NOMO-1 treated with DMSO at 0.1 percent for 48 hours (cell line): ENCODE measurements at regions not wholly inside any gene's neighbourhood (a gene's known extent, or its start where the extent isn't known, plus 50 kb on each side); places are given as distances from the start of the nearest gene placed in this dataset.
"Not testable (repeated sequence)": the region's sequence is repeated elsewhere in the genome, so short reads cannot be mapped to it uniquely, and the experiment has no call there.

Source experiments
- DNase-seq: peaks from one replicate; lab custom pipeline; 2025; ENCODE audit not compliant: unreplicated experiment; lab: John Stamatoyannopoulos, UW

DNA sequence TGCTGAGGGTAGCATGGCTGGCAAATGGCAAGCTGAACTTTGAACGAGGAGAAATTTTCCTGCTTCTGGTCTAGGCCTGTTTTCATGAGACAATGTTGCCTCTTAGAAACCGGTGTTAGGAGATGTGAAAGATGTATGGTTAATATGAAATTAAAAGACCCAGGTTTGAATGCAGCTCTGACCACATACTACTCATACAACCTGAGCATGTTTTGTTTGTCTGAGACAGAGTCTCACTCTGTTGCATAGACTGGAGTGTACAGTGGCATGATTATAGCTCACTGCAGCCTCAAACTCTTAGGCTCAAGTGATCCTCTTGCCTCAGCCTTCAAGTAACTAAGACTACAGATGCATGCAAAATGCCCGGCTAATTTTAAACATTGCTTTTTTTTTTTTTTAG is 193.4 kb upstream of the FZD8 start:
- no peak for DNase-seq

DNA sequence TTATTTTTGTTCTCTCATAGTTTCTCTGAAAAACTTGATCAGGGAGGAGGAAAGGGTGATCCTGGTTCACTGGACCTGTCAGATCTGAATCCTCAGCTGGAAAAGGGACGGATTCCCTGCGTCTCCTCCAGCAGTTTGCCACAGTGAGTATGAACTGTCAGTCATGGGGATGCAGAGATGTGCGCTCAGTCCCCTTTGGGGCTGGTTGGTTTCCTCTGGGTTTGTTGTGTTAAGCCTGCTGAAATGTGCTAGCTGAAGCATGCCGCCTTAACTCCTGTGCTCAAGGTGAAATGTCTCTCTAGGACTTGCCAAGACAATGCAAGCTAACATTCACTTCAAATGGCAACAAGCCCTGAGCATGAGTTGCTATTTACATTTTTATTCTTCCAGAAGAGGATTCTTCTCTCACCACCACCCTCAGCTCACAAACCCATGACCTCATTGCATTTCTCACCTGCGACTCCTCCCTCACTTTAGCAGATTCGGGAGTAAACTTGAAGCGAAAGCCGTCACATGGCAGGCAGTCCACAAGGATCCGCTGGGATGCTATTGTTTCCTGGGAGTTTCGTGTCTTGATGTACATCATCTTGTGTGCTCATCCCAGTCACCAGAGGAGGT is 192.9 kb upstream of the FZD8 start:
- no peak for DNase-seq

DNA sequence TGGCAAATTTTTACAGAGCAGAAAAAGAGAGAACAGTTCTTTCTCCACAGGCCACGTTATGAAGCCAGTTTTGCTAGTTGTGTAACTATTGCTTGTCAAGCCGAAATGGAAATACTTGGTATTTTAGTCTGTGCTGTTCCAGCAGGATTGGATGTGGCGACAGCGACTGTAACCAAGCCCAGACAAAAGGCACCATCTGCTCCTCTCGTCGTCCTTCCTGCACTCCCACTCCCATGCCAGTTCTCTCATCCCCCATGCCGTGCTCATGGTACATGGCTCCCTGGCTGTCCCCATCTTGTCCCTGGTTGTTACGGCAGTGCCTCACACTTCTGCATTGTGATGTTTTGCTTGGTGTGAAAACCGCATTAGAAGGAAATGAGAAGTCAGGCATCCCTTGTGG is 185.7 kb upstream of the FZD8 start:
- DNase-seq: no peak

GRCh38 chr10:35824704-35825103 is 182.6 kb upstream of the FZD8 start:
- DNase-seq: no peak

GRCh38 chr10:35822316-35822715 is 180.2 kb upstream of the FZD8 start:
- DNase-seq: no peak

GRCh38 chr10:35821339-35821911 is 179.3 kb upstream of the FZD8 start:
- peak; percentile 57 for DNase-seq

DNA sequence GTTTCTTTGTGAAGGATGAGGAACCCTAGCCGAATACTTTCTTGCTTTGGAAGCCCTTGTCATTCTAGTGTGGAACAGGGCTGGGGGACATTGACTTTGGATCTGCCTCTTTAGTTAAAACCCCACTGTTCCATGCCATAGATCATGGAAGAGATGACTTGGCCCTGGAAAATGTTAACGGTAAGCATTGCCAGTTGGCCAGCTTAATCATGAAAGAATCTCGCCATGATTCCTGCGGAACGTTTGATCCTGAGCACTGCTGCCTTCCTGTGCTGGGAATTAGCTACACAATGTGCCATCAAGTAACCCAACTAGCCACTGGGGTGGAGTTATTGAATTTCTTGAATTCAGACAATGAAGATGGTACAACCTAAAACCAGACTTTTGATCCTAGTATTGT is 177.6 kb upstream of the FZD8 start:
- DNase-seq: no peak

DNA sequence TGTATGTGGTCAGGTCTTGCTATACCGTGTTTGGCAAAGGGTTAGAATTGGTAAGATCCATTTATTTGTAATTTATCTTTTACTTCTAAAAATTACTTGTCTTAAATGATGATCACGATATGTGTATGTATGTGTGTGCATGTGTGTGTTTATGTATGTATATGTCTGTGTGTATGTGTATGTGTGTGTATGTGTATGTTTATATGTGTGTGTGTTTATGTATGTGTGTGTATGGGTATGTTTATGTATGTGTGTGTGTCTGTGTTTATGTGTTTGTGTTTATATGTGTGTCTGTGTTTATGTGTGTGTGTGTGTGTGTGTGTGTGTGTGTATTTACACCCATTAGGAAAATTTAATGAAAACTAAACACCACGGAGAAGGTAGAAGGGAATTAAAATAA is 176.9 kb upstream of the FZD8 start:
- DNase-seq: no peak

GRCh38 chr10:35817109-35817508 is 175.0 kb upstream of the FZD8 start:
- DNase-seq: not testable (repeated sequence)

- DNase-seq: no peak
Measured at GRCh38 chr10:35813219-35813618, 171.1 kb upstream of the FZD8 start.

DNA sequence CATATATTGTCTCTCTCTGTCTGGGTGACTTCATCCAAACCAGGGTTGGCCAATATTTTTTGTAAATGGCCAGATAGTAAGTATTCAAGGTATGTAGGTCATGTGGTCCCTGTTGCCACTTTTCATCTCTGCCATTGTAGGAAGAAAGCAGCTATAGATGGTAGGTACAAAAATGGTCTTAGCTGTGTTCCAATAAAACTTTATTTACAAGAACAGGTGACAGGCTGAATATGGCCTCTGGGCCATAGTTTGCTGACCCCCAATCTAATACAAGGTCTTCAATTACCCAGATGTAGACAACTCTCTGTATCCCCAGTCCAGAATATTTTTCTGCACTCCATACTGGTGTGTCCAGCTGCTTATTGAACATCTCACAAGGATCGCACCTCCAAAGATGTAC is 166.2 kb upstream of the FZD8 start:
- no peak for DNase-seq

GRCh38 chr10:35803046-35803445 is 160.9 kb upstream of the FZD8 start:
- DNase-seq: no peak

- DNase-seq: peak; percentile 23
Measured at GRCh38 chr10:35797187-35797586, 155.1 kb upstream of the FZD8 start.

GRCh38 chr10:35795131-35795824 is 153.2 kb upstream of the FZD8 start:
- peak; percentile 43 for DNase-seq

GRCh38 chr10:35794703-35795102 is 152.6 kb upstream of the FZD8 start:
- no peak for DNase-seq

- DNase-seq: no peak
Measured at GRCh38 chr10:35792291-35792690, 150.2 kb upstream of the FZD8 start.

- no peak for DNase-seq
Measured at GRCh38 chr10:35789996-35790395, 147.9 kb upstream of the FZD8 start.

DNA sequence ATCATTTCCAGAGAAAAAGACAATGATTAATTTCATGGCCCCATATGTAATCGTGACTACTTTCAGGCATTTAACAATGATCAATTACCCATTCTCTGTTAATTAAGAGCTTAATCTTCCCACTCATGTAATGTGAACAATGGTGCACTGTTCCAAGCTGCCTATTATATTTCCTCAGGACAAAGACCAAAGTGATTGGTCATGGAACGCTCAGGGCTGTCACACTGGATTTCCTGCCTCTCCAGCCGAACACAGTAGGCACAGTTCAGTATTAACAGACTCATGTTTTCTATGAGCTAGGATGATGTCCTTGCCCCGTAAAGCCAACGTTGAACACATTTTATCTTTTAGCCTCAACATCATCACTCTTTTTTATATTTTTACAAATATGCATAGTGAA is 142.7 kb upstream of the FZD8 start:
- no peak for DNase-seq

DNA sequence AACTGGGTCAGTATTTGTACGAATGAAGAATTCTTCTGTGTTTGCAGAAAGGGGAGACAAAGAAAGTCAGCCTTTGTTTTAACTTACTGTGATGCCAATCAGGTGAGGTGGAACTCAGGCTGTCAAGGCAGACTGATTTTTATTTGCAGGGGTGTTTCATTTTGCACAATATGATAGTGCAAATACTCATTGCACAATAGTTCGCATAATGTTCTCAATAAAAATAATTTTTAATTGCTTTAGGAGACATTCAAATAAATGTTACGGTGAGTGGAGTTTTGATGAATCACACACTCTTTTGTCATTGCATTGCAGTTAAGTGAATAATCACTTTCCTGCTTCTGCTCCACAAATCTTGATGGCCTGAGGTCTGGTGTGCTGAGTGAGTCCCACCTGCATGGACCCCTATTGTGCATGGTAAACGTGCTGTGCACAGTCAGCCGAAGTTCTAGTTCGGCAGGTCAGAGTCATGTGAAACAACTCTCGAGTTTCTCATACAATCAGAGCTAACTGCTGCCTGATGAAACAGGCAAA is 141.3 kb upstream of the FZD8 start:
- DNase-seq: no peak

GRCh38 chr10:35781643-35782035 is 139.5 kb upstream of the FZD8 start:
- no peak for DNase-seq

DNA sequence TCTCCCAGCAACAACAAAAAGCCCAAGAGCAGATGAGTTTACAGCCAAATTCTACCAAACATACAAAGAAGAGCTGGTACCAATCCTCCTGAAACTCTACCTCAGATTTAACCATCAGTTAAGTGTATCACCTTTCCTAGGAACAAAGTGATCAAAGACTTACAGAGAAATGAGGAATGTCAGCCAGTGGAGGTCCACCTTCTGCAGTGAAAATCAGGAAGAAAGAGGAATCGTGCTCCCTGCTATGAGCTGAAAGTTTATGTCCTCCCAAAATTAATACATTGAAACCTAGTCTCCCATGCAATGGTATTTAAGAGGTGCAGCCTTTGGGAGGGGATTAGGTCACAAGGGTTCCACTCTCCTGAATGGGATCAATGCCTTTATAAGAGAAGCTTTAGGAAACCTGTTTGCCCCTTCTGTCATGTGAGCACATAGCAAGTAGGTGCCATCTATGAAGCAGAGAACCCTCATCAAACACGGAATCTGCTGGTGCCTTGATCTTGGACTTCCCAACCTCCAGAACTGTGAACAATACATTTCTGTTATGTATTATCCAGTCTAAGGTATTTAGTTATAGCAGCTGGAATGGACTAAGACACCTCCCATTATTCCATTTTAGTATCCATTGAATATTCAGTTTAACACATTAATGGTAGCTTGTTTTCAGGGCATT is 139.0 kb upstream of the FZD8 start:
- no peak for DNase-seq

- DNase-seq: peak; percentile 85
Measured at GRCh38 chr10:35778306-35778705, 136.2 kb upstream of the FZD8 start.
